Esophagus muscularis mucosa (tissue), 4 donors: ENCODE measurements at regions not wholly inside any gene's neighbourhood (a gene's known extent, or its start where the extent isn't known, plus 50 kb on each side); places are given as distances from the start of the nearest gene placed in this dataset.

ENCODE experiments used
- CTCF ChIP-seq, 3 experiments: fragments of 200-600 bp in 2 of 3; fragments of 450-650 bp in 1 of 3; sonication (generic) in 2 of 3; IDR thresholded peaks; one replicate each; pipeline ENCODE4 v1.5.1; 2017 to 2019; ENCODE audit warnings: antibody characterized with exemption in 3 of 3, mild to moderate bottlenecking in 2 of 3, moderate library complexity in 1 of 3
- EP300 ChIP-seq: sonication (generic); formaldehyde crosslinking; IDR thresholded peaks from one replicate; pipeline ENCODE4 v1.6.1; 2017; ENCODE audit warnings: antibody characterized with exemption
- POLR2A ChIP-seq: fragments of 450-650 bp; IDR thresholded peaks from one replicate; pipeline ENCODE4 v1.6.1; 2017; ENCODE audit warnings: antibody characterized with exemption, moderate library complexity, mild to moderate bottlenecking, low read depth
- POLR2AphosphoS5 ChIP-seq, 2 donors: sonication (generic); formaldehyde crosslinking; IDR thresholded peaks; one replicate each; pipeline ENCODE4 v1.6.1; 2017; ENCODE audit warnings: antibody characterized with exemption in 2 of 2

GRCh38 chr4:95963456-95963855, 123.6 kb downstream of the PDHA2 start:
- TF ChIP-seq CTCF (IDR thresholded peaks at IDR 0.05), result no peak
- no peak for TF ChIP-seq POLR2A
- TF ChIP-seq POLR2AphosphoS5 (IDR thresholded peaks at IDR 0.05), result no peak
- TF ChIP-seq EP300, result no peak
